Mucosa of gallbladder (tissue), 1 donor: ENCODE measurements at regions not wholly inside any gene's neighbourhood (a gene's known extent, or its start where the extent isn't known, plus 50 kb on each side); places are given as distances from the start of the nearest gene placed in this dataset.
"Not testable (repeated sequence)": the region's sequence is repeated elsewhere in the genome, so short reads cannot be mapped to it uniquely, and the experiment has no call there.

Source experiments
- DNase-seq: peaks from one replicate; pipeline ENCODE4 v3.0.0-alpha.2; 2020; ENCODE audit warnings: low spot score
- donor health status: DM: no; HTN: no; CAD: no.

DNA sequence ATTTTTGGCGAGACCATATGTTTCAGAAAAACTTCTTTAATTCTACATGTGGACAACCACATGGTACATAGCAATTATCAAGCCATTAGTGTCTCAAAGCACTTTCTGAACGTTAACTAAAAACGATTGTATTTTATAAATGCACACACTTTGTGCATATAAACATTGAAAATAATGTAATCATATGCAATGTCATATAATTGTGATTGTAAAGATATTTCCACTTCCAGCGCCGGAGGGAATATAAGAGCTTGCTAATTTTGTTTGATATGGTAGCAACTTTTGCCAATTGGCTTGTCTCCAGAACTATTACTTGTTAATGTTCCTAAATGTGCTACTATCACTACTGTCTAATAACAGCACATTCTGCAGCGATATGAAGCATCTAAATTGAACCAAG lies 162.3 kb upstream of the SMIM31 start:
- DNase-seq, result no peak

DNA sequence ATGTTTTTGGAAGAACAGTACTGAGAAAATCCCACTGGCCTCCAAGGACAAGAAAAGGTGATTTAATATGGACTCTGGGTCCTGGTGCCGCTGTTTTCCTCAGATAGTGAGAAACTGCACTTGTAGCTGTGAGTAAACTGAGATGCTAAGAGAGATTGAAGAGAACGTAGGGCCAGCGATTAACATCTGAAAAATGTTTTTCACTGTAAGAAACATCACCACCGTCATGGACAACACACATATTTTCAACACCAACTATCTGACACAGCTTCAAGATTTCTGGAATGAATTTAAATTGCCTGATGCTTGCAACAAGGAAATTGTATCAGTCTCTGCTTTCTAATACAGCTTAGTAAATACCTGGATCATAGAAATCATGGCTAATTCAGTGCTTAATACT lies 158.2 kb upstream of the SMIM31 start:
- no peak for DNase-seq

DNA sequence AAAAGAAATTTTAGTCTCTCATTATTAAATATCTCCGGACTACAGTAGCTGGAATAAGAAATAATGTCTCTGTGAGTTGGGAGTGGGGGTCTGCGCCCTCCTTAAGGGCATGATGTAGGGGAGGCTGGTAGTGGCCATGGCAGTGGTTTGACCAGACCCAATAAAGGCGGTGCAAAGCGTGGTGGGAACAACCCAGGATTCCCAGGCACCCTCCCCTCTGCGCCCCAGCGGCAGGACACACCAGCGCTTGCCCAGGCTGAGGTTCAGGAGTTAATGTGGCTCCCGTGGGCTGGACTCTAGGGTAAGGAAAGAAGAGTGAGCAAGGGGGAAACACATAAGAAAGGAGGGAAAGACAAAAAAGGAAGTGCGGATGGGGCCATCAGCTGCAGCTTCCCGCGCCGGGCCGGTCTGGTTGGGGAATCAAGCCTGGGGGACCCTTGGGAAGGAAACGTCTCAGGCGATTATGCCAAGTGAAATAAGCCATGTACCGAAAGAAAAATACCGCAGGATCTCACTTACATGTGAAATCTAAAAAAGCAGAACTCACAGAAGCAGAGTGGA lies 157.5 kb upstream of the SMIM31 start:
- no peak for DNase-seq

DNA sequence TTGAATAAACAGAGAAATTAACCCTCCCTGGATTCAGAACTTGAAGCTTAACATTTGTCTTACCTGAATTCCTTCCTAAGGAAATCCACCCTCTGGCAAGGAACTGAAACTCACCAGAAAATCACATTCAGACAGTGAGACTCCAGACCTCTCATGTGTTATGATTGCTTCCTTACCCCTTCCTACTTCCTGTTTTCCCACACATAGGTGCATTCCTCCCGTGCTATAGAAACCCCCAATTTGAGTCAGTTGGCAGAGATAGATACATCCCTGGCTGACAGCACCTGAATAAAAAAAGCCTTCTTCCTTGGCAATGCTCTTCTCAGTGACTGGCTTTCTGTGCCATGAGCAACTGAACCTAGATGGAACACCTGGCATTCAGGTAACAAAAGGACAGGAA lies 157.0 kb upstream of the SMIM31 start:
- no peak for DNase-seq

DNA sequence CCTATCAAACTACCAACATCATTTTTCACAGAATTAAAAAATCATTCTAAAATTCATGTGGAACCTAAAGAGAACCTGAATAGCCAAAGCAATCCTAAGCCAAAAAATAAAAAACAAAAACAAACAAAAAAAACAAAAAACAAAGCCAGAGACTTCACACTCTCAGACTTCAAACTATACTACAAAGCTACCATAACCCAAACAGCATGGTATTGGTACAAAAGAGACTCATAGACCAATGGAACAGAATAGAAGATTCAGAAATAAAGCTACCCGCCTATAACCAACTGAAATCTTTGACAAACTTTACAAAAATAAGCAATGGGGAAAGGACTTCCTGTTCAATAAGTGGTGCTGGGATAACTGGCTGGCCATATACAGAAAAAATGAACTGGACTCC lies 152.3 kb upstream of the SMIM31 start:
- DNase-seq, result no peak

DNA sequence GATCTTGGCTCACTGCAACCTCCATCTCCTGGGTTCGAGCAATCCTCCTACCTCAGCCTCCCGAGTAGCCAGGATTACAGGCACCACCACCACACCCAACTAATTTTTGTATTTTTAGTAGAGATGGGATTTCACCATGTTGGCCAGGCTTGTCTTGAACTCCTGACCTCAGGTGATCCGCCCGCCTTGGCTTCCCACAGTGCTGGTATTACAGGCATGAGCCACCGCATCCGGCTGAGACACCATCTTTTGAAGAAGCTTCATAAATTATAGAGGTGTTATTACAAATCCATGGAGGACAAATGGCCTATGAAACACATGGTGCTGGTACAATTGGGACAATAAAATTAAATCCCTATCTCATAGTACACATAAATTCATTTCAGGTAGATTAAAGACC lies 148.1 kb upstream of the SMIM31 start:
- not testable (repeated sequence) for DNase-seq

DNA sequence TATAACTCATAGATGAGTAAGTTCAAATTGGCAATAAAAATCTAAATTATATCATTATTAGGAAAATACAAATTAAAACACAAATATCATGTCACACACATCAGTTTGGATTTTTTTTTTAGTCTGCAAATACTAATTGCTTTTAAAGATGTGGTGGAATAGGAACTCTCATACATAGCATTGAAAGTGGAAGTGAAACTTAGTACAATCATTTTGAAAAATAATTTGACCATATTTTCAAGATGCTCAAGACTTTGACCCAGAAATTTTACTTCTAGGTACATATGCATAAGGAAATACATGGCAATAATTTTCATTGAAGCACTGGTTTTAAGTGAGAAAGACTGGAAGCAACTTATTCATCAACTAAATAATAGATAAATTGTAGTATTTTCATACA lies 147.5 kb upstream of the SMIM31 start:
- no peak for DNase-seq

DNA sequence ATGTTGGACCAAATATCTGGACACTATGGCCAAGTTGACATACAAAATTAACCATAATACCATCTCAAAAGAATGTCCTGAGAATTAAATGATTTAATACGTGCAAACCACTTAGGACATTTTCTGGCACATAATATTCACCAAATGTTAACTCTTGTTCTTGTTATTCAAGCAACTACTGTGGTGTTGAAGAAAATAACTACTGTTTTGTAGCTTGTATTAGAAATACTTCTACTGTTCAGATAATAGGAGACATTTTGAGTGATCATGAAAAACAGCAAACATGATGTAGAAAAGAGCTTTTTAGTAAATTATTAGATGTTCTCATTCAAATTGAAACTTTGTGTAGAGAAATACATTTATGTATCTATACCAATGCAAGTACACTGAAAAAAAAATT lies 140.7 kb upstream of the SMIM31 start:
- no peak for DNase-seq

DNA sequence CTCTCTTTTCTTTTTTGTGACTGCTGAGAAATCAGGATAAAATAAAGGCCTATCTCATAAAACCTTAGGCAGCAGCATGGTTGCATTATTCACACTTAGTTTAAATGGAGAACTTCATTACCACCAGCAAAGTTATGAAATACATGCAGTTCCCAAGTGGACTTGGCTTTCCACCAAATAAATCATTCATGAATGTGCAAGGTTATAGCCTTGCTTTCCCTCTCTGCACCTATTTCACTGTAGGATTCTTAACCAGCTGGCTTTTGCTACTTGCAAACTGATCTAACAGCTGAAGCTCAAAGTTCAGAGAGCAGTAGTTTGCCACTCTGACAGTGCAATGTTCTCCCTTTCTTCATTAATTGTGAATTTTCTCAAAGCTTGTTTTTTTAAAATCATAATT lies 140.1 kb upstream of the SMIM31 start:
- DNase-seq, result no peak

DNA sequence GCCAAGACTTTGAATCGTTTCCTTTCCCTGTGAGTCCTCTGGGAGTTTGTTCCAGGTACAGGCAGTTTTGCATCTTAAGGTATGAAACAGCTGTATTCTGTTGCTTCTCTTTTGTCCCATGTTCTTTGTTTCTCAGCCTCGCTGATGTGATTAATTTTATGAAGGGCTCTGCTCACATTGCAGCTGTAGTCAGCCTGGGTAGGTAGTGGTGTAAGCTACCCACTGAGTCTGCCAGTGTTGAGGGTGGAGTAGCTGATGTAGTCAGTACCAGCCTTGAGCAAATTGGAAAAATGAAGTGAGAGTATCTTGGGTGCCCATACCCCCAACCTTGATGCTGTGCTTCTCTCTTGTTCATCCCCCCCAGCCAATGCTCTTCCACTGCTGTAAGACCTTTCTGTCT lies 139.6 kb upstream of the SMIM31 start:
- no peak for DNase-seq

DNA sequence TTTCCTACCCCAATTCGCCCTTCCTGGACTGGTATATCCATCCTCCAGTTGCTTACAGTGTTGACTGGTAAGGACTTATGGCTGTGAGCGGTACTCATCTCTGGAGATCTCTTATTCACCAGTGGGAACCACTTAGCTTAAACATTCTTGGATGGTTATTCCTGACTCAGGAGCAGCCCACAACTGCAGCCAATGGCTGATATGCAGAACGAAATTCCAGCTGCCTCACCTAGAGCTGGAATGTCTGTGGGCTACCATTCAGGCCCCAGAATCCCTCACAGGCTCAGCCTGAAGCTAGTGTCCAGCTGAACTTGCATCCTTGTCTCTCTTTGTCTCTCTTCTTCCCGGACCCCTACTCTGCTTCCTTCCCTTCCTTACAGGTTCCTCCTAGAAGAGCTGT lies 138.9 kb upstream of the SMIM31 start:
- no peak for DNase-seq

DNA sequence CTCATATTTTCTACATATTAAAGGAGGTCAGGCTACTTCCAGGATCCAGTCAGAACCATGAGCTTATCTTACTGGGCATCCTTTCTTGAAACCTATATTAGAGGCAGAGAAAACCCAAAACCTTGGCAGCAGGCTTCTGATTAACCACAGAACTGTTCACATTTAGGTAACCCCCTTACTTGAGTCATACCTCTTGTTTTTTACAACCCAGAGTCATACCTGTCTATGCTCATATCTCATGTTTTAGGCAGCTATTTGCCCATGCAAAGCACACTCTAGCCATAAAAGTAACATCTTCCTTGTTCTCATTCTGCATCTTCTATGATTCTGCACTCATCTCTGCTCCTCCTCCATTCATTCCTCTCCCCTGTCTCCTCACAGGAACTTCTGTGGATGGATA lies 138.0 kb upstream of the SMIM31 start:
- no peak for DNase-seq

DNA sequence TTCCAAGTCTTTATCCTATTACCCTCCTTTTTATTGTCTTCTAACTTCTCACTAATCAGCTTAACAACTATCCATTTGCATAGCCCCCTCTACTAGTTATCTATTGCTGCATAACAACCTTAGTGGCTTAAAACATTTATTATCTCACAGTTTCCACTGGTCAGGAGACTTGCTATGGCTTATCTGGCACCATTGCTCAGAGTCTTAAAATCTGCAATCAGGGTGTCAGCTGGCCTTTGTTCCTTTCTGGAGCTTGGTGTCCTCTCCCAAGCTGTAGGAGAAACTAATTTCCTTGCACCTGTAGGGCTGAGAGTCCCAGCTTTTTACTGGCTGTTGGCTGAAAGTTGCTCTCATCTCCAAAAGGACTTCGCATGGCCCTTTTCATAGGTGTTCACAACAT lies 137.0 kb upstream of the SMIM31 start:
- no peak for DNase-seq

DNA sequence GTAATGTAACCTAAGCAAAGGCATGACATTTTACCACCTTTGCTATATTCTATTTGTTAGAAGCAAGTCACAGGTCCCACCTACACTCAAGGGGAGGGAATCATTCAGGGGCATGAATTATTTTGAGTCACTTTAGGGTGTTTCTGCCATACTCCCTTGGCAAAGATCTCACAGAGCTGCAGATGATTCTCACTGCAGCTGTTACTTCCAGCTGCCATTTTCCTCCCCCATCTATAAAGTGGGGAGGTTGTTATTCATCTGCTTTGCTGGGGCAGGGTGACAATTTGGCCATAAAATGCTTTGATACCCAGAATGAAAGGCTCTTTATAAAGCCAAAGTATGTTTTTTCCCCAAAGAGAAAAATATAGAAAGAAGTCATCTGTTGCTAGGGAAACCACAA lies 136.5 kb upstream of the SMIM31 start:
- DNase-seq, result no peak

DNA sequence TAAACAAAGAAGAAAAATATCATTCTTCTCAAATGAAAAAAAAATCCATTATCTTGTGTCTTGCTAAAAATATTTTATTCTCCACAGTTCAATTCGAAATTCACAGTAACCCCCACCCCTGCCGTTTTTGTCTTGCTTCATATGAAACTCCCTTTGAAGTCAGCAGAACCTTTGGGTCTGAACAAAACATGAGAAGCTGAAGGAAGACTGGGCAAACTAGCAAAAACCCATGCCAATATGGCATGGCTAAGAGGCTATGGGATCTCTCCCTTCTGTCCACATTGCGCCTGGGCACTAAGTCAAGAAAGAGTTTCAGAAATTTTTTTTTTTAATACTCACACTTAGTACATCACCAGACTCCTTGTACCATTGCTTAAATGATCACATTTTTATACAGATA lies 136.0 kb upstream of the SMIM31 start:
- no peak for DNase-seq

DNA sequence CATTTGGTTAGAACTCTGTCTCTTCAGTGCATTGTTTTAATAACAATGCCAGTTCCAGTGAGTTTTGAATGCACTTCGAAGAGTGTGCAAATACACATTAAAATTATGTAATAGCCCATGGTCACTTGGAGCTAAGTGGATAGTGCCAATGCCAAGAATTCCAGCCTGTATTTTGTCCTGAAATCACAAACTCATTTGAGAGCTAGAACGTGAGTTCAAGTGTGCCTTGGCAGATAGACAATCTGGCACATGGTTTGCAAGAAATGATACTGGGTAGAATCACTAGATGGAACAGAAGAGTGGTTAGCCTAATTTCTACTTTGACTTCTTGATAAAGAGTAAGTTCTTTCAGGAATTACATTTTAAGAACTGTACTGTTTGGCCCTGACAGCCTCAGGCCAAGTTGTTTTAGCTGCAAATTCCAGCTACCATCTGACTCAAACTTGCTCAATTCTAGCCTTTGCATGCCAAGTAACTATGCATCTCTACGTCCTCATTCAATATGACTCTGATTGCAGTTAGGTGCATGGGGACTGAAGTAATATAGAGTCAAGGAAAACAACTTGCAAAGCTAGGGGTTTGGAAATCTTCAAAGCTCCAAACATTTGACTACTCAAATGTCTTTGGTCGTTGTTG lies 131.9 kb upstream of the SMIM31 start:
- no peak for DNase-seq

DNA sequence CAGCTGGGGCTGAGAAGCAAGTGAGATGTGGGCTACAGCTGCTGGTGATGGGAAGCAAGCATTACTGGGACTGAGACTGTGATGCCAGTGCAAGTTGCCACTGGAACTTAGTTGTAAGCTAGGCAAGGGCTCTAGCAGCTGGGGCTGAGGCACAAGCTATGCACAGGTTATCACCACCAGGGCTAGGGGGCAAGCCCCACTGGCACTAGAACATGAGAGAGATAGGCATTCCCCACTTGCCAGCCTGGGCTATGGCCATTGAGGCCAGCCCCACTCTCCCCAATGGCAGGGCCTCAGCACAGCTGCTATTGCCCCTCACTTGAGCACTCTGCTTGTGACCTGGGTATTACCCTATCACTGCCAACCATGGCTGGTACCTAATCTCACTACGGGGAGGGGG lies 130.8 kb upstream of the SMIM31 start:
- no peak for DNase-seq

DNA sequence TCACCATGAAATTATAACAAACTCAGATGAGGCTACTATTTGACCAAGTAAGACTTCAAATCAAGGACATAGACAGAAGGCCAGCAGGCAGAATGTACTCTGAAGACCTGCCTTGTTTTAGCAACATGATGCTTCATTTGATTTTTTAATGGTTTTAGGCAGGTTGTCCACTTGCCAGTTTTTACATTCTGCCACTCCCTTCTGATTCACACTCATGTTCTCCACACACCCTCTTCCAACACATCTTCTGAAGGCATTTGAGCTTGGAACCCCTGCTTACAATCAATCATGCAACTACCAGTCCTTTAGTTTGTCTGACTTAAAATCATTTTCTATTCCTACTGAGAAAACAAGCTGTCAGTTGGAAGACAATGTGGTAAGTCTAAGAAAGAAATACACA lies 114.9 kb upstream of the SMIM31 start:
- no peak for DNase-seq

DNA sequence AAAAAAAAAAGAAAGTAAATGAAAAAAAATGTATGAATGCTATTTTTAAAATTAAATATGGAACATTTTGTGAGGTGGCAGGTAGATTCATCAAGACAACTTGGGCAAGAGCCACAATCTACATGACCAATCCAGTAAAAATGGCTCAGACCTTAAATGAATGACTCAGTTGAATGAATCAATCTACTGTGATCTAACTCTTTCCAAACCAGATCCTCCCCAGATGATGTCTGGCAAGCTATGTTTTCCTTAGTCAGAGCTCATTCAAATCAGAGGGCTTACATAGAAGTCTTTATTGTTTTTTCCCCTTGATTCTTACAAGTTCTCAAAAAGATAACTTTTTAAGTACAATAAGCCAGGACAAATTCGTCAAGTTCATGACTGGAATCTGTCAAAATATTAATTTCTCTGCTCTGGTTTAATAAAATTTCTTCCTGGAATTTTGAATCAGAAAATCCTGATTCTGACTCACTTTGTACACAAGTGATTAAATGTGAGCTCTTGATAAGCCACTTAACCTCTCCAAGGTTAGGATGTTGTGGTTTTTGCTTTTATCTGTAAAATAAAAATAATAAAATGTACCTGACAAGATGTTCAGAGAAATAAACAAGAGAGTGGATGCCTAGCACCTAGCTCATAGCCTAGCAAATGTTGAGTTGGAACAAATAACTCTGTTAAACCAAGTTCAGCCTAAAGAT lies 105.6 kb upstream of the SMIM31 start:
- no peak for DNase-seq

DNA sequence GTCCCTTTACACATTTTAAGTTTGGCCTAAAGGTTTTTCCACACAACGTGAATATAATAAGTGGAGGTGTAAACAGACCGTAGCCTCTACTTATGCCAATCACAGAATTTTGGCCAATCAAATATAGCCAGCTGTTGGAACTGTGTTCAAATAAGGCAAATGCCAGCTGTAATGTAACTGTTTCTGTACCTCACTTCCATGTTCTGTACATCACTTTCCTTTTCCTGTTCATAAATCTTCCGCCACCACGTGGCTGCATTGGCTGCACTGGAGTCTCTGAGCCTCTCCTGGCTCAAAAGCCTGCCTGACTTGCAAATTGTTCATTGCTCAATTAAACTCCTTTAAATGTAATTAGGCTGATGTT lies 105.1 kb upstream of the SMIM31 start:
- no peak for DNase-seq

DNA sequence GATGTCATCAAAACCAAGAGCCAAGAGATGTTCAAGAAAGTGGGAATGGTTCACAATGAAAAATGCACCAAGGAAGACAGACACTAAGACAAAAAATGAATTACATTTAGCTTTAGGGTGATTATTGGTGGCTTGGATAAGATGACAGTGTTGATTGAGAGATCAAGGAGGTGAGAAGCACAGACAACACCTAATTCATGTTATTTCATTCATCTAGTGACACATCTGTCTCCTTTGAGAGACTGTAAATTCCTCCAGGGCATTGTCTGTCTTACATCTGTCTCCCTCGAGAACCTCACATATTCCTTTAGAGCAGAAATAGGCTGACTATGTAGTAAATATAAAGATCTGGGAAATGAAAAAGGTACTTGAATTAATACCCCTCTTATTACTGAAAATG lies 94.2 kb upstream of the SMIM31 start:
- DNase-seq, result no peak

DNA sequence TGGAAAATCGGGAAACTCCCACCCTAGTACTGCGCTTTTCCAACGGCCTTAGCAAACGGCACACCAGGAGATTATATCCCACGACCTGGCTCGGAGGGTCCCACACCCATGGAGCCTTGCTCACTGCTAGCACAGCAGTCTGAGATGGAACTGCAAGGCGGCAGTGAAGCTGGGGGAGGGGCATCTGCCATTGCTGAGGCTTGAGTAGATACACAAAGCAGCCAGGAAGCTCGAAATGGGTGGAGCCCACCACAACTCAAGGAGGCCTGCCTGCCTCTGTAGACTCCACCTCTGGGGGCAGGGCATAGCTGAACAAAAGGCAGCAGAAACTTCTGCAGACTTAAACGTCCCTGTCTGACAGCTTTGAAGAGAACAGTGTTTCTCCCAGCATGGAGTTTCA lies 77.8 kb upstream of the SMIM31 start:
- DNase-seq, result not testable (repeated sequence)

DNA sequence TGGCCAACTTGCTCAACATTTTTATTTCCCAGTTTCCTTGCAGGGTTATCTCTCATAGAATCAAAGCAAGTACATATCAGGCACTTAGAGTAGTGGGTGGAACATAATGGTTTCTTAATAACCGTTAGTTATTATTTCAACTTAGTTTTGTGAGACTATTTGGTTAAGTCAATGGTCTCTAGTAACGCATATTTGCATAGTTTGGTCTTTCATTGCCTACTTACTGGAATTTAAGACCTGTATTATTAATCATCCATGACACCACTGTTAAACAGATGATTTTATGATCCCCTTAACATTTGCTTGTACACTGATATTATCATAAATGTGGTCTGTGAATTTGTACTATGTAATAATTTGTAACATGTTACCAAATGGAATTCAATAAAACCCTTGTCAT lies 70.9 kb upstream of the SMIM31 start:
- DNase-seq, result no peak

DNA sequence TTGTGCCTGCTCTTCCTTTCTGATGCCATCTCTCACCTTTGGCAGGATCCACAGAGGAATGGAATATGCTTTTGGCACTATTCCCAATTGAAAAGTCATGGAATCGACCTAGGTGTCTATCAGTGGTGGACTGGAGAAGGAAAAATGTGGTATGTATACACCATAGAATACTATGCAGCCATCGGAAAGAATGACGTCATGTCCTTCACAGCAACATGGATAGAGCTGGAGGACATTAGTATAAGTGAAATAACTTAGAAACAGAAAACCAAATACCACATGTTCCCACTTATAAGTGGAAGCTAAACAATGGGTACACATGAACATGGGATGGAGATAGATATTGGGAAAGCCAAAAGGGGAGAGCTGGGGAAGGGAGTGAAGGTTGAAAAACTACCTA lies 58.3 kb upstream of the SMIM31 start:
- no peak for DNase-seq
